ENCODE measurements at regions not wholly inside any gene's neighbourhood (a gene's known extent, or its start where the extent isn't known, plus 50 kb on each side); places are given as distances from the start of the nearest gene placed in this dataset.
"Not testable (repeated sequence)": the region's sequence is repeated elsewhere in the genome, so short reads cannot be mapped to it uniquely, and the experiment has no call there.

DNA sequence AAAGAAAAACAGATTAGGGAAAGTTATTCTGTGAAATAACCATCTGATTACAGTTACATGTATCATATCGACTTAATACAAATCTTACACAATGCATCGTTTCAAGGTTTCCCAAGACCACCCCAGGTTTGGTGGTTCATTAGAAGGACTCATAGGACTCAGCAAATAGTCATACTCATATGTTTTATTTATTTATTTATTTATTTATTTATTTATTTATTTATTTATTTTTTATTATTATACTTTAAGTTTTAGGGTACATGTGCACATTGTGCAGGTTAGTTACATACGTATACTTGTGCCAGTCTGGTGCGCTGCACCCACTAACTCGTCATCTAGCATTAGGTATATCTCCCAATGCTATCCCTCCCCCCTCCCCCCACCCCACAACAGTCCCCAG, 1199.0 kb downstream of the FOXD4L5 start:
- TF ChIP-seq POLR2AphosphoS5 (IDR thresholded peaks at IDR 0.05; ENCODE audit: low read depth); REST (IDR thresholded peaks at IDR 0.05; ENCODE audit: insufficient replicate concordance, low read depth): not testable (repeated sequence)
- TF ChIP-seq, protein P1, sequence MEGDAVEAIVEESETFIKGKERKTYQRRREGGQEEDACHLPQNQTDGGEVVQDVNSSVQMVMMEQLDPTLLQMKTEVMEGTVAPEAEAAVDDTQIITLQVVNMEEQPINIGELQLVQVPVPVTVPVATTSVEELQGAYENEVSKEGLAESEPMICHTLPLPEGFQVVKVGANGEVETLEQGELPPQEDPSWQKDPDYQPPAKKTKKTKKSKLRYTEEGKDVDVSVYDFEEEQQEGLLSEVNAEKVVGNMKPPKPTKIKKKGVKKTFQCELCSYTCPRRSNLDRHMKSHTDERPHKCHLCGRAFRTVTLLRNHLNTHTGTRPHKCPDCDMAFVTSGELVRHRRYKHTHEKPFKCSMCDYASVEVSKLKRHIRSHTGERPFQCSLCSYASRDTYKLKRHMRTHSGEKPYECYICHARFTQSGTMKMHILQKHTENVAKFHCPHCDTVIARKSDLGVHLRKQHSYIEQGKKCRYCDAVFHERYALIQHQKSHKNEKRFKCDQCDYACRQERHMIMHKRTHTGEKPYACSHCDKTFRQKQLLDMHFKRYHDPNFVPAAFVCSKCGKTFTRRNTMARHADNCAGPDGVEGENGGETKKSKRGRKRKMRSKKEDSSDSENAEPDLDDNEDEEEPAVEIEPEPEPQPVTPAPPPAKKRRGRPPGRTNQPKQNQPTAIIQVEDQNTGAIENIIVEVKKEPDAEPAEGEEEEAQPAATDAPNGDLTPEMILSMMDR (IDR thresholded peaks at IDR 0.05; ENCODE audit: insufficient read depth, low read length): not testable (repeated sequence)

Measured in HL-60 (cell line).